ENCODE measurements at regions not wholly inside any gene's neighbourhood (a gene's known extent, or its start where the extent isn't known, plus 50 kb on each side); places are given as distances from the start of the nearest gene placed in this dataset.
"Not testable (repeated sequence)": the region's sequence is repeated elsewhere in the genome, so short reads cannot be mapped to it uniquely, and the experiment has no call there.

- not testable (repeated sequence) for TF ChIP-seq POLR2A (IDR thresholded peaks at IDR 0.05; ENCODE audit: control extremely low read depth in 1 of 2, low read depth in 2 of 2, low read length in 2 of 2); PHF8 (conservative IDR thresholded peaks at IDR 0.05; ENCODE audit: low read depth, low read length); EP300 (IDR thresholded peaks at IDR 0.05; ENCODE audit: borderline replicate concordance in 1 of 2, low read depth in 2 of 2, low read length in 2 of 2); POLR2AphosphoS5 (IDR thresholded peaks at IDR 0.05; ENCODE audit: low read depth, low read length); CEBPB (IDR thresholded peaks at IDR 0.05; ENCODE audit: low read depth, low read length); JUN (IDR thresholded peaks at IDR 0.05; ENCODE audit: low read depth, low read length); EZH2 (IDR thresholded peaks at IDR 0.05; ENCODE audit: low read depth, low read length, severe bottlenecking); EGR1 (IDR thresholded peaks at IDR 0.05; ENCODE audit: borderline replicate concordance, low read depth, low read length); TAF1 (IDR thresholded peaks at IDR 0.05; ENCODE audit: low read depth, low read length)
- TF ChIP-seq, protein P1, sequence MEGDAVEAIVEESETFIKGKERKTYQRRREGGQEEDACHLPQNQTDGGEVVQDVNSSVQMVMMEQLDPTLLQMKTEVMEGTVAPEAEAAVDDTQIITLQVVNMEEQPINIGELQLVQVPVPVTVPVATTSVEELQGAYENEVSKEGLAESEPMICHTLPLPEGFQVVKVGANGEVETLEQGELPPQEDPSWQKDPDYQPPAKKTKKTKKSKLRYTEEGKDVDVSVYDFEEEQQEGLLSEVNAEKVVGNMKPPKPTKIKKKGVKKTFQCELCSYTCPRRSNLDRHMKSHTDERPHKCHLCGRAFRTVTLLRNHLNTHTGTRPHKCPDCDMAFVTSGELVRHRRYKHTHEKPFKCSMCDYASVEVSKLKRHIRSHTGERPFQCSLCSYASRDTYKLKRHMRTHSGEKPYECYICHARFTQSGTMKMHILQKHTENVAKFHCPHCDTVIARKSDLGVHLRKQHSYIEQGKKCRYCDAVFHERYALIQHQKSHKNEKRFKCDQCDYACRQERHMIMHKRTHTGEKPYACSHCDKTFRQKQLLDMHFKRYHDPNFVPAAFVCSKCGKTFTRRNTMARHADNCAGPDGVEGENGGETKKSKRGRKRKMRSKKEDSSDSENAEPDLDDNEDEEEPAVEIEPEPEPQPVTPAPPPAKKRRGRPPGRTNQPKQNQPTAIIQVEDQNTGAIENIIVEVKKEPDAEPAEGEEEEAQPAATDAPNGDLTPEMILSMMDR (IDR thresholded peaks at IDR 0.05; ENCODE audit: control extremely low read depth in 1 of 3, insufficient read depth in 1 of 3, low read depth in 1 of 3, low read length in 3 of 3), result not testable (repeated sequence)
Measured at GRCh38 chr14:106081721-106082120, 555.3 kb downstream of the TMEM121 start.

Measured in H1 (cell line).